CD4-positive, alpha-beta T cell treated with Interleukin-6 at 100 ng/mL for 8 hours (primary cell): ENCODE measurements at regions not wholly inside any gene's neighbourhood (a gene's known extent, or its start where the extent isn't known, plus 50 kb on each side); places are given as distances from the start of the nearest gene placed in this dataset.
"Not testable (repeated sequence)": the region's sequence is repeated elsewhere in the genome, so short reads cannot be mapped to it uniquely, and the experiment has no call there.

Source experiments
- DNase-seq: peaks from one replicate; pipeline ENCODE4 v3.0.0-alpha.2; 2020; ENCODE audit warnings: mixed read lengths, low spot score

DNA sequence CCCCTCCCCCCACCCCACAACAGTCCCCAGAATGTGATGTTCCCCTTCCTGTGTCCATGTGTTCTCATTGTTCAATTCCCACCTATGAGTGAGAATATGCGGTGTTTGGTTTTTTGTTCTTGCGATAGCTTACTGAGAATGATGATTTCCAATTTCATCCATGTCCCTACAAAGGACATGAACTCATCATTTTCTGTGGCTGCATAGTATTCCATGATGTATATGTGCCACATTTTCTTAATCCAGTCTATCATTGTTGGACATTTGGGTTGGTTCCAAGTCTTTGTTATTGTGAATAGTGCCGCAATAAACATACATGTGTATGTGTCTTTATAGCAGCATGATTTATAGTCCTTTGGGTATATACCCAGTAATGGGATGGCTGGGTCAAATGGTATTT, 308.2 kb downstream of the ZNF536 start:
- DNase-seq: not testable (repeated sequence)

DNA sequence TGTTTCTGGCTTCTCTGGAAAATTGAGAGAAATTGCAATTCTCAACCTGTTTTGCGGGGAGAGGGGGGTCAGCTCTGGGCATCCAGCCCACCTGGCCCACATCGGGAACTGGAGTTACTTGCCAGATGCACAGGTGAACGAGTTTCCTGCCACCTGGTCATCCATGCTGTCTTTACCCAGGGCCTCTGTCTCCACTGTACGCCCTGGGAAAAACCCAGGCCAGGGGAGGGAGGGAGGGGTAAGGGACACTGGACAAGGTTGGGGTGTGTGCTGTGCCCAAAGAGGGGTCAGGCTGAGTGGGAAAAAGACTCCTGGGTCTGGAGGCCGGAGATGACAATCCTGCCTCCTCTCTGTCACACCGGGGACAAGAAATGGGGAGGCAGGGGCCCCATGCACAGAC, 307.6 kb downstream of the ZNF536 start:
- DNase-seq: no peak

- no peak for DNase-seq
Measured at GRCh38 chr19:30679153-30679702, 307.0 kb downstream of the ZNF536 start.

DNA sequence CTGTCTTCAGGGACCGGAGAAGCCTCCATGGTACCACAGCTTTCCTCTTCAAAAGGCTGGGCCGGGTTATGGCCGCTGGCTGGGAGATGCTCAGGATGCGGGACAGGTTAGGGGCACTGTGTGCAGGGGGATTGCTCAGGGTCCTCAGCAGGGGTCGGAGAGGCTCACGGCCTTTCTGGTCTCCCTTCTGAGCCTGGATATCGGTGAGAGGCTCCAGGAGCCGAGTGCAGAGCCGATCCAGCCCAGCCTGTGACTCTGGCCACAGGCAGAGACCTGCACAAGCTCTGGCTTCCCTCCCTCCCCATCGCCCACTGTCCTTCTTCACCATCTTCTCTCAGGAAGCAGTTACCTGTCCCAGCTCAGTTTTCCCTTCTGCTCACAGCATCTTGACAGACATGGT, 306.0 kb downstream of the ZNF536 start:
- no peak for DNase-seq

- DNase-seq: no peak
Measured at GRCh38 chr19:30677702-30678101, 305.5 kb downstream of the ZNF536 start.

DNA sequence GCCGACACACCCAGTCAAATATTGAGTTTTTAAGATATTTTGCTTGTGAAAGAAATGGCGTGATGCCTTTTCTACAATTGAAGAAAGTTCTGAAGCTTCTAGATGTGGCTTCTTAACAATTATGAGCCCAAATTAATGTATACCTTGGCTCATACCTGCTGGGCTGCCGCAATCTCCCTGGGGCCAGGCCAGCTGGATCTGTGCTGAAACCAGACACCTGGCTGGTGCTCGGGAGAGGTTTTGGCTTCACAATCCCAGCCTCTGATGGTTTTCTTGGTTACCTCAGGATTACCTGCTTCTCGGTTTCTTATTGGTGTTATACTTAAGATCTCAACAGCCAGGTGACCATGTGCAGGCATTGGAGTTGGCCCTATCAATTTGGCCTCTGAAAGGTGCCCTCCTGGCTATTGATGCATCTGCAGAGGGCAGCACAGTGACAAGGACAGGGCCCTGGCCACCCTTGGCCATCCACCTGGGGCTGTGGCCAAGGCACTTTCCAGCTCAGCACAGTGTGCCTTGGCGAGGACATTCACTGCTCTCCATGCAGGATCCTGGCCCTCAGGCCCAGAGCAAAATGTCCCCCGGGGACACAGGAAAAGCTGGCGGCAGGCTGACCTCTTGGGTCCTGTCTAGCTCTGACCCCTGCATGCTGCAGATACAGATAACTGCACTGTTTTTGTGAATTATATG, 305.0 kb downstream of the ZNF536 start:
- no peak for DNase-seq

- no peak for DNase-seq
Measured at GRCh38 chr19:30675086-30675485, 302.9 kb downstream of the ZNF536 start.

- DNase-seq: no peak
Measured at GRCh38 chr19:30674656-30675055, 302.5 kb downstream of the ZNF536 start.

DNA sequence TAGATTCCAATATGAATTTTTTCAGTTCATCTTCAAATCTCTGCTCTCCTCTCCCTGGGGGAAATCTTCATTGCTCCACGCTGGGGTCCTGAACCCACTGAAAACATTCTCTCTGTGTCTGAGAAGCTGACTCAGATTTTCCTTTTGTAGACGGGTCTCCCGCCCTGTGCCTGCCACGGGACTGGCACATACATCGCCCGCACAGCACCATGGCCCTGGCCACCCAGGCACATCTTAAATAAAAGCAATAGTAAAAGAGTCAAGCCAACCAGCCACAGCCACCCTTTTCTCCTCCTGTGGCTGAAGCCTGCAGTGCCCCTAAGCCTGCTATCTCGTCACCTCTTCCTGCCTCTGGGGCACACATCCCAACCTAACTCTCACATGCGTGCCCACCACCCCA, 301.2 kb downstream of the ZNF536 start:
- DNase-seq: no peak

GRCh38 chr19:30672926-30673325, 300.7 kb downstream of the ZNF536 start:
- DNase-seq: no peak

DNA sequence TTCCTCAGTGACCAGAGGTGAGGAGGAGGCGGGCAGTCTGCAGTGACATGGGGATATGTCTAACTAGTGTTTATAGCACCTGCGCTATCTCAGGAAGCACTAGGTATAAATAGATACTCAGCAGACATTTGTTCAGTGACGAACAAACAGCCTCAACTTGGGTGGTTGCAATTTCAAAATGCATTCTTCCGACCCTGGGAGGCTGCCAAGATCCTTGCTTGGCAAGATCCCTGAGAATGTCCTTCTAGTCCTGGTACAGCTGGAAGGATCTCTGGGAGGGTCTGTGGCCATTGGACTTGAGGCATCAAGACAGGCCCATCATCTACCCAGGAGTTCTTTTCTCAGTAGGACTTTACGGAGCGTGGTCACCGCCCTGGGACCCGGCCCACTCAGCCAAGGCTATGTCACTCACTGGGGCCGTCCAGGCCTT, 299.5 kb downstream of the ZNF536 start:
- DNase-seq: no peak

GRCh38 chr19:30671367-30671619, 299.1 kb downstream of the ZNF536 start:
- DNase-seq: no peak

GRCh38 chr19:30670562-30671366, 298.6 kb downstream of the ZNF536 start:
- no peak for DNase-seq

DNA sequence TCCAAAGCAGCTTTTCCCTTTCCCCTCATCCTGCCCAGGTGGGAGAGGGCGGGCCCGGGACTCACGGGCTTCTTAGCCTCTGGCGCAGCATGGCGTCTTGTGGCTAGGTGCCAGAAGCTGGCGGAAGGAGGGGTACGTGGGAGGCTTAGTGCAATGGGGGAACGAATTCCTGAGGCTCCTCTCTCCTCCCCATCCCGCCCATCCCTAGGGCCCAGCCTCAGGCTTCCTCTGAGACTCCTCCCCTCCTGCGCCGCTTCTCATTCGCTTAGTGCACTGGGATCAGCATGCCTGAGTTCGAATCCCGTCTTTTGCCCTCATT, 297.8 kb downstream of the ZNF536 start:
- DNase-seq: no peak

DNA sequence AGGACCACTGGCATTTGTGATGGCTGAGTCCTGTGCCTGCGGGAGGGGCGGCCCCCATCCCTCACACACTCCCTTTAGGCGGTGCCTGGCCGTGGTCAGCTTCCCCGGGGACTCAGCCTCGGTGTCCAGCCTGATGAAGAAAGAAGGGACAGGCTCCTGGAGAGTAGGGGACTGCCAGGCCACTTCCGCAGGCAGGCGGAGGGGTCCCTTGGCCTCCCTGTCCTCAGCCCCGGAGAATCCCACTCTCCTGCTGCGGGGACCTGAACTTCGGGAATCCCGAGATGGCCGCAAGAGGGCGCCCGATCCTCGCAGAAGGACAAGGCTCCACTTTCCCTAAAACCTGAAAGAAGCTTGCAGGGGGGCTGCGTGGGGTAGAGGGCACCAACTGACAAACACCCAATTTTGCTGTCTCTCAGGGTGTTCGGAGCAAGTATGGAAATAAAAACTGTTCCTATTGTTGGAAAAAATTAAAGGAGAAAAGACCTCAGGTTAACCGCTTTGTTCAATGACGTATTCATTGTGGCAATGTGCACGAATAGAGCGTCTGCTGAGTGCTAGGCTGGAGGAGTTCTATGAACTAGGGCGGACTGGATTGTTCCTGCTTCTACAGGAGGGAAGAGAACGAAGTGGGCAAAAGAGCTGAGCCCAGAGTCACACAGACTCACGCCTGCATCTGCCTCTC, 297.3 kb downstream of the ZNF536 start:
- peak; percentile 15 for DNase-seq

GRCh38 chr19:30668521-30669155, 296.5 kb downstream of the ZNF536 start:
- DNase-seq: no peak

GRCh38 chr19:30667746-30668145, 295.6 kb downstream of the ZNF536 start:
- DNase-seq: no peak

GRCh38 chr19:30667227-30667626, 295.0 kb downstream of the ZNF536 start:
- DNase-seq: no peak

DNA sequence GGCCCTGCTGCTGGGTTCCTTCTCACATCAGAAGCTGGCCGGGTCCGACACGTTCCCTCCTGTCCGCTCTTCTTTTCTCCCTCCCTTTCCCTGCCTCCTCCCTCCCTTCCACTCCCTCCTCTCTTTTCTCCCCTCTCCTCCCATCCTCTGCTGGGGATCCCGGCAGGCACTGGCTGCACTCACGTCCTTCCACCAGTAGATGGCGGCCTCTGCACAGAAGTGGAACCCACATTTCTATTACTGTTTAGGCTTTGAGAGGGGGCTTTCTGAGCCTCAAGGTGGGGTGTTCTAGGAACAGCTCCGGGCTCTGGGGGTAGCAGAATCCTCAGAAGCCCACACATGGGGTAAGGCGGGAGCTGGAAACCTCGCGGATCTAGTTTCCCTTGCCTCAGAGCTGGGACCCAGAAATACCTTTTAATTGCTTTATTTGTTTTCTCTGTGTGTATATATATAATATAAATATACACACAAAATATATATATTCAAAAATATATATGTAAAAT, 294.2 kb downstream of the ZNF536 start:
- DNase-seq: peak; percentile 21

DNA sequence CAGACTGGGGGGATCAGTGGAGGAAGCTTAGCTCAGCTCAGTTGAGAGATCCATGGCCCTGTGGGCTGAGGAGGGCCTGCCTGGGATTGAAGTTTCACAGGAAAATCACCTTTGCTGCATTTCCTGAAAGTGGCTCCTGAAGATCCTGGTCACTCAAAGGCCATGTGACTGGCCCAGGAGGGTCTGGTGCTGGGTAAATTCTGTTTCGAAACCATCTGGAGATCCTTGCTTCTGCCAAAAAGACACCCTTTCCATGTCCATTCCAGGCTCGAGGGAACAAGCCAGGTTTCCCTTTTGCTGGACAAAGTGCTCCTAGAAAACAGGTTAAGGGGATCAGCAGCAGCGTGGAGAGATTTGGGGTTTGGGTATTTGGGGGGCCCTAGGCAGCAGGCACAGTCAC, 293.3 kb downstream of the ZNF536 start:
- DNase-seq: no peak

- no peak for DNase-seq
Measured at GRCh38 chr19:30663611-30664174, 291.5 kb downstream of the ZNF536 start.

- no peak for DNase-seq
Measured at GRCh38 chr19:30662211-30662861, 290.2 kb downstream of the ZNF536 start.
